ENCODE measurements at regions not wholly inside any gene's neighbourhood (a gene's known extent, or its start where the extent isn't known, plus 50 kb on each side); places are given as distances from the start of the nearest gene placed in this dataset.

GRCh38 chr2:180661686-180662030, 318.7 kb upstream of the UBE2E3 start:
- intact Hi-C loops (cut with DNase I, micrococcal nuclease), result no loop called here
- Histone ChIP-seq H3K4me1 (ENCODE audit: low read depth) (no peaks in the 10 kb centered on the region), H3K36me3 (ENCODE audit: low read depth) (no peaks in the 10 kb centered on the region), H3K9me3 (no peaks in the 10 kb centered on the region), H3K4me3 (no peak overlapping the region)
- ATAC-seq (no peak), DNase-seq (no peak)
- no peak for TF ChIP-seq CTCF (IDR thresholded peaks at IDR 0.05)

- intact Hi-C loops (cut with DNase I, micrococcal nuclease), result no loop called here
- TF ChIP-seq CTCF (IDR thresholded peaks at IDR 0.05), result no peak
- DNase-seq, result no peak
These were observed 319.3 kb upstream of the UBE2E3 start for GRCh38 chr2:180660881-180661685.

GRCh38 chr2:180660207-180660606, 320.2 kb upstream of the UBE2E3 start:
- TF ChIP-seq CTCF (IDR thresholded peaks at IDR 0.05), result no peak
- no peak for DNase-seq
- ATAC-seq, result no peak
- intact Hi-C loops (cut with DNase I, micrococcal nuclease), result no loop called here
- Histone ChIP-seq H3K4me1 (ENCODE audit: low read depth) (no peaks in the 10 kb centered on the region), H3K4me3 (no peak overlapping the region), H3K36me3 (ENCODE audit: low read depth) (no peaks in the 10 kb centered on the region), H3K9me3 (no peaks in the 10 kb centered on the region)

More at GRCh38 chr2:180660881-180661685, 319.3 kb upstream of the UBE2E3 start:
- ATAC-seq, result no peak
- no peaks in the 10 kb centered on the region for H3K36me3 ChIP-seq (ENCODE audit: low read depth)
- no peaks in the 10 kb centered on the region for H3K4me1 ChIP-seq (ENCODE audit: low read depth)
- no peak overlapping the region for H3K4me3 ChIP-seq
- H3K9me3 ChIP-seq, result no peaks in the 10 kb centered on the region

- Histone ChIP-seq H3K4me1 (ENCODE audit: low read depth) (no peaks in the 10 kb centered on the region), H3K36me3 (ENCODE audit: low read depth) (no peaks in the 10 kb centered on the region), H3K9me3 (no peaks in the 10 kb centered on the region), H3K4me3 (no peak overlapping the region)
- DNase-seq (no peak), ATAC-seq (no peak)
- intact Hi-C loops (cut with DNase I, micrococcal nuclease), result no loop called here
- TF ChIP-seq CTCF (IDR thresholded peaks at IDR 0.05), result no peak
These were observed 323.4 kb upstream of the UBE2E3 start for GRCh38 chr2:180657054-180657453.

- Histone ChIP-seq H3K36me3 (ENCODE audit: low read depth) (no peaks in the 10 kb centered on the region), H3K9me3 (no peaks in the 10 kb centered on the region), H3K4me3 (no peak overlapping the region), H3K4me1 (ENCODE audit: low read depth) (no peaks in the 10 kb centered on the region)
- no peak for ATAC-seq
- DNase-seq, result no peak
- intact Hi-C loops (cut with DNase I, micrococcal nuclease), result no loop called here
- no peak for TF ChIP-seq CTCF (IDR thresholded peaks at IDR 0.05)
These were observed 324.0 kb upstream of the UBE2E3 start for GRCh38 chr2:180656455-180656847.
